ENCODE measurements at regions not wholly inside any gene's neighbourhood (a gene's known extent, or its start where the extent isn't known, plus 50 kb on each side); places are given as distances from the start of the nearest gene placed in this dataset.

DNA sequence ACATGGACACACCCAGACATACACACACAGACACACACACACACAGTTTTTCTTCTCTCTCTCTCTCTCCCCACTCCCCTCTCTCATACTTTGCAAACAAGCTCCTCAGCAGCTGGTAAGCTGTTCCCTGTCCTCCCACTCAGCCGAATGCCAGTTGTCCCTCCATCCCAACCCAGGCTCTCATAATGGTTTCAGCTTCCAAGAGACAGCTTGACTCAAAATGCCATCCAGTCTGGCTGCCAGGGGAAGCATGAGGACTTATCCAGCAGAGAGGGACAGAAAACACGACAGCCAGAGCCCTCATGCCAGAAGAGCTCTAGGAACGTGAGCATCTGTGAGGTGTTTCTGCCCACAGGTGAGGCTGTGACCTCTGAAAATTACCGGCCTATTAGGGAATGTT is 112.6 kb upstream of the SPDL1 start:
- intact Hi-C loops (cut with micrococcal nuclease; ENCODE audit: unreplicated experiment), result no loop called here
- CTCF ChIA-PET (ENCODE audit: low intra/inter-chr PET ratio, low total read pairs), result no interaction called here
- Histone ChIP-seq H3K27ac (ENCODE audit: extremely low read length, insufficient read depth, low read length) (no peak overlapping the region), H3K79me2 (ENCODE audit: insufficient read depth, low read length) (no peaks in the 10 kb centered on the region), H3K4me1 (ENCODE audit: insufficient read depth, low read length) (no peaks in the 10 kb centered on the region), H3K27me3 (ENCODE audit: control insufficient read depth in 1 of 2, insufficient read depth in 2 of 2, low read length in 2 of 2) (0 out of 5 replicates have a peak, but pooled peaks cover 0 to 3% of the 10 kb centered on the region in 2 experiments), H3K36me3 (replicated peaks in 1 of 2; ENCODE audit: control insufficient read depth in 1 of 2, insufficient read depth in 2 of 2, low read length in 2 of 2) (no peaks in the 10 kb centered on the region), H3K4me3 (replicated peaks in 1 of 3; ENCODE audit: insufficient read depth in 1 of 3, low read depth in 2 of 3, low read length in 3 of 3) (no peak overlapping the region), H3K4me2 (ENCODE audit: low read depth, low read length) (no peak overlapping the region), H4K20me1 (ENCODE audit: insufficient read depth, low read length) (no peaks in the 10 kb centered on the region), H3K9ac (ENCODE audit: insufficient read depth, low read depth, low read length) (no peak overlapping the region), H2AFZ (ENCODE audit: low read length) (no peak overlapping the region), H3K9me3 (ENCODE audit: low read length) (no peaks in the 10 kb centered on the region)
- no TSS peak for BruUV-seq (replicated peaks)
- no peak for DNase-seq (ENCODE audit: low spot score)
- no peak for FAIRE-seq
- ATAC-seq, result no peak
- WGBS (ENCODE audit: low lambda C conversion rate), result 22% methylated on average over 3 of the region's 4 CpGs
- TF ChIP-seq PTBP1 (IDR thresholded peaks at IDR 0.05; ENCODE audit: low read depth, low read length, poor library complexity, severe bottlenecking), result no peak
- TF ChIP-seq, protein P1, sequence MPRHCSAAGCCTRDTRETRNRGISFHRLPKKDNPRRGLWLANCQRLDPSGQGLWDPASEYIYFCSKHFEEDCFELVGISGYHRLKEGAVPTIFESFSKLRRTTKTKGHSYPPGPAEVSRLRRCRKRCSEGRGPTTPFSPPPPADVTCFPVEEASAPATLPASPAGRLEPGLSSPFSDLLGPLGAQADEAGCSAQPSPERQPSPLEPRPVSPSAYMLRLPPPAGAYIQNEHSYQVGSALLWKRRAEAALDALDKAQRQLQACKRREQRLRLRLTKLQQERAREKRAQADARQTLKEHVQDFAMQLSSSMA (CRISPR knock-in tag; IDR thresholded peaks at IDR 0.05), result no peak
- TF ChIP-seq, protein P2, sequence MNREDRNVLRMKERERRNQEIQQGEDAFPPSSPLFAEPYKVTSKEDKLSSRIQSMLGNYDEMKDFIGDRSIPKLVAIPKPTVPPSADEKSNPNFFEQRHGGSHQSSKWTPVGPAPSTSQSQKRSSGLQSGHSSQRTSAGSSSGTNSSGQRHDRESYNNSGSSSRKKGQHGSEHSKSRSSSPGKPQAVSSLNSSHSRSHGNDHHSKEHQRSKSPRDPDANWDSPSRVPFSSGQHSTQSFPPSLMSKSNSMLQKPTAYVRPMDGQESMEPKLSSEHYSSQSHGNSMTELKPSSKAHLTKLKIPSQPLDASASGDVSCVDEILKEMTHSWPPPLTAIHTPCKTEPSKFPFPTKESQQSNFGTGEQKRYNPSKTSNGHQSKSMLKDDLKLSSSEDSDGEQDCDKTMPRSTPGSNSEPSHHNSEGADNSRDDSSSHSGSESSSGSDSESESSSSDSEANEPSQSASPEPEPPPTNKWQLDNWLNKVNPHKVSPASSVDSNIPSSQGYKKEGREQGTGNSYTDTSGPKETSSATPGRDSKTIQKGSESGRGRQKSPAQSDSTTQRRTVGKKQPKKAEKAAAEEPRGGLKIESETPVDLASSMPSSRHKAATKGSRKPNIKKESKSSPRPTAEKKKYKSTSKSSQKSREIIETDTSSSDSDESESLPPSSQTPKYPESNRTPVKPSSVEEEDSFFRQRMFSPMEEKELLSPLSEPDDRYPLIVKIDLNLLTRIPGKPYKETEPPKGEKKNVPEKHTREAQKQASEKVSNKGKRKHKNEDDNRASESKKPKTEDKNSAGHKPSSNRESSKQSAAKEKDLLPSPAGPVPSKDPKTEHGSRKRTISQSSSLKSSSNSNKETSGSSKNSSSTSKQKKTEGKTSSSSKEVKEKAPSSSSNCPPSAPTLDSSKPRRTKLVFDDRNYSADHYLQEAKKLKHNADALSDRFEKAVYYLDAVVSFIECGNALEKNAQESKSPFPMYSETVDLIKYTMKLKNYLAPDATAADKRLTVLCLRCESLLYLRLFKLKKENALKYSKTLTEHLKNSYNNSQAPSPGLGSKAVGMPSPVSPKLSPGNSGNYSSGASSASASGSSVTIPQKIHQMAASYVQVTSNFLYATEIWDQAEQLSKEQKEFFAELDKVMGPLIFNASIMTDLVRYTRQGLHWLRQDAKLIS (CRISPR knock-in tag; IDR thresholded peaks at IDR 0.05), result no peak
- no peak for TF ChIP-seq HNF4A (CRISPR knock-in tag; IDR thresholded peaks at IDR 0.05)
- TF ChIP-seq ZNF331 (CRISPR knock-in tag; IDR thresholded peaks at IDR 0.05), result no peak
- TF ChIP-seq, protein P3, sequence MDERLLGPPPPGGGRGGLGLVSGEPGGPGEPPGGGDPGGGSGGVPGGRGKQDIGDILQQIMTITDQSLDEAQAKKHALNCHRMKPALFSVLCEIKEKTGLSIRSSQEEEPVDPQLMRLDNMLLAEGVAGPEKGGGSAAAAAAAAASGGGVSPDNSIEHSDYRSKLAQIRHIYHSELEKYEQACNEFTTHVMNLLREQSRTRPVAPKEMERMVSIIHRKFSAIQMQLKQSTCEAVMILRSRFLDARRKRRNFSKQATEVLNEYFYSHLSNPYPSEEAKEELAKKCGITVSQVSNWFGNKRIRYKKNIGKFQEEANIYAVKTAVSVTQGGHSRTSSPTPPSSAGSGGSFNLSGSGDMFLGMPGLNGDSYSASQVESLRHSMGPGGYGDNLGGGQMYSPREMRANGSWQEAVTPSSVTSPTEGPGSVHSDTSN (CRISPR knock-in tag; IDR thresholded peaks at IDR 0.05), result no peak
- TF ChIP-seq, protein P4, sequence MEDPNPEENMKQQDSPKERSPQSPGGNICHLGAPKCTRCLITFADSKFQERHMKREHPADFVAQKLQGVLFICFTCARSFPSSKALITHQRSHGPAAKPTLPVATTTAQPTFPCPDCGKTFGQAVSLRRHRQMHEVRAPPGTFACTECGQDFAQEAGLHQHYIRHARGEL (CRISPR knock-in tag; IDR thresholded peaks at IDR 0.05), result no peak
- TF ChIP-seq JUN (CRISPR knock-in tag; IDR thresholded peaks at IDR 0.05), result no peak
- no peak for TF ChIP-seq ZNF674 (CRISPR knock-in tag; IDR thresholded peaks at IDR 0.05; ENCODE audit: low read depth)
- TF ChIP-seq, protein P5, sequence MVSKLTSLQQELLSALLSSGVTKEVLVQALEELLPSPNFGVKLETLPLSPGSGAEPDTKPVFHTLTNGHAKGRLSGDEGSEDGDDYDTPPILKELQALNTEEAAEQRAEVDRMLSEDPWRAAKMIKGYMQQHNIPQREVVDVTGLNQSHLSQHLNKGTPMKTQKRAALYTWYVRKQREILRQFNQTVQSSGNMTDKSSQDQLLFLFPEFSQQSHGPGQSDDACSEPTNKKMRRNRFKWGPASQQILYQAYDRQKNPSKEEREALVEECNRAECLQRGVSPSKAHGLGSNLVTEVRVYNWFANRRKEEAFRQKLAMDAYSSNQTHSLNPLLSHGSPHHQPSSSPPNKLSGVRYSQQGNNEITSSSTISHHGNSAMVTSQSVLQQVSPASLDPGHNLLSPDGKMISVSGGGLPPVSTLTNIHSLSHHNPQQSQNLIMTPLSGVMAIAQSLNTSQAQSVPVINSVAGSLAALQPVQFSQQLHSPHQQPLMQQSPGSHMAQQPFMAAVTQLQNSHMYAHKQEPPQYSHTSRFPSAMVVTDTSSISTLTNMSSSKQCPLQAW (CRISPR knock-in tag; IDR thresholded peaks at IDR 0.05), result no peak
- TF ChIP-seq, protein P6, sequence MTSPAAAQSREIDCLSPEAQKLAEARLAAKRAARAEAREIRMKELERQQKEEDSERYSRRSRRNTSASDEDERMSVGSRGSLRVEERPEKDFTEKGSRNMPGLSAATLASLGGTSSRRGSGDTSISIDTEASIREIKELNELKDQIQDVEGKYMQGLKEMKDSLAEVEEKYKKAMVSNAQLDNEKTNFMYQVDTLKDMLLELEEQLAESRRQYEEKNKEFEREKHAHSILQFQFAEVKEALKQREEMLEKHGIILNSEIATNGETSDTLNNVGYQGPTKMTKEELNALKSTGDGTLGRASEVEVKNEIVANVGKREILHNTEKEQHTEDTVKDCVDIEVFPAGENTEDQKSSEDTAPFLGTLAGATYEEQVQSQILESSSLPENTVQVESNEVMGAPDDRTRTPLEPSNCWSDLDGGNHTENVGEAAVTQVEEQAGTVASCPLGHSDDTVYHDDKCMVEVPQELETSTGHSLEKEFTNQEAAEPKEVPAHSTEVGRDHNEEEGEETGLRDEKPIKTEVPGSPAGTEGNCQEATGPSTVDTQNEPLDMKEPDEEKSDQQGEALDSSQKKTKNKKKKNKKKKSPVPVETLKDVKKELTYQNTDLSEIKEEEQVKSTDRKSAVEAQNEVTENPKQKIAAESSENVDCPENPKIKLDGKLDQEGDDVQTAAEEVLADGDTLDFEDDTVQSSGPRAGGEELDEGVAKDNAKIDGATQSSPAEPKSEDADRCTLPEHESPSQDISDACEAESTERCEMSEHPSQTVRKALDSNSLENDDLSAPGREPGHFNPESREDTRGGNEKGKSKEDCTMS (CRISPR knock-in tag; conservative IDR thresholded peaks at IDR 0.05), result no peak
- TF ChIP-seq NFYB (CRISPR knock-in tag; IDR thresholded peaks at IDR 0.05), result no peak
- TF ChIP-seq ZNF451 (CRISPR knock-in tag; IDR thresholded peaks at IDR 0.05), result no peak
- TF ChIP-seq ZNF737 (CRISPR knock-in tag; IDR thresholded peaks at IDR 0.05; ENCODE audit: borderline replicate concordance), result no peak
- POLR2A ChIA-PET, result no interaction called here
- in situ Hi-C loops (cut with HindIII; ENCODE audit: extremely low pct_ligation_motif_present, low pct_unique_long_range_greater_than_20kb), result no loop called here

All from HepG2 (cell line).